ENCODE measurements at regions not wholly inside any gene's neighbourhood (a gene's known extent, or its start where the extent isn't known, plus 50 kb on each side); places are given as distances from the start of the nearest gene placed in this dataset.

- DNase-seq (ENCODE audit: low spot score): no peak
Measured at GRCh38 chr9:135030566-135031226, 56.8 kb upstream of the OLFM1 start.

GRCh38 chr9:135032041-135032835 lies 55.2 kb upstream of the OLFM1 start:
- no peak for DNase-seq (ENCODE audit: low spot score)

- DNase-seq (ENCODE audit: low spot score): peak; percentile 38
Measured at GRCh38 chr9:135032868-135033460, 54.5 kb upstream of the OLFM1 start.

- DNase-seq (ENCODE audit: low spot score): no peak
Measured at GRCh38 chr9:135033487-135033886, 54.0 kb upstream of the OLFM1 start.

DNA sequence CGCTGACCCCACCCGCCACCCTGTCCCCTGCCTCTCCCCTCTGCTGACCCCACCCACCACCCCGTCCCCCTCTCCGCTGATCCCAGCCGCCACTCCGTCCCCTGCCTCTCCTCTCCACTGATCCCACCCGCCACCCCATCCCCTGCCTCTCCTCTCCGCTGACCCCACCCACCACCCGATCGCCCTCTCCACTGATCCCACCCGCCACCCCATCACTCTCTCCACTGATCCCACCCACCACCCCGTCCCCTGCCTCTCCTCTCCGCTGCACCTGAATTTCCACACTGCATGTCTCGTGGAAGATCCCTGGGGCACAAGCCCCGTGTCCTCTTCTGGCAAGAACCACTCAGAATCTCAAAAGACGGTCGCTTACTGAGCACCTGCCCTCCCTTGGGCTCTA lies 53.4 kb upstream of the OLFM1 start:
- DNase-seq (ENCODE audit: low spot score): no peak

DNA sequence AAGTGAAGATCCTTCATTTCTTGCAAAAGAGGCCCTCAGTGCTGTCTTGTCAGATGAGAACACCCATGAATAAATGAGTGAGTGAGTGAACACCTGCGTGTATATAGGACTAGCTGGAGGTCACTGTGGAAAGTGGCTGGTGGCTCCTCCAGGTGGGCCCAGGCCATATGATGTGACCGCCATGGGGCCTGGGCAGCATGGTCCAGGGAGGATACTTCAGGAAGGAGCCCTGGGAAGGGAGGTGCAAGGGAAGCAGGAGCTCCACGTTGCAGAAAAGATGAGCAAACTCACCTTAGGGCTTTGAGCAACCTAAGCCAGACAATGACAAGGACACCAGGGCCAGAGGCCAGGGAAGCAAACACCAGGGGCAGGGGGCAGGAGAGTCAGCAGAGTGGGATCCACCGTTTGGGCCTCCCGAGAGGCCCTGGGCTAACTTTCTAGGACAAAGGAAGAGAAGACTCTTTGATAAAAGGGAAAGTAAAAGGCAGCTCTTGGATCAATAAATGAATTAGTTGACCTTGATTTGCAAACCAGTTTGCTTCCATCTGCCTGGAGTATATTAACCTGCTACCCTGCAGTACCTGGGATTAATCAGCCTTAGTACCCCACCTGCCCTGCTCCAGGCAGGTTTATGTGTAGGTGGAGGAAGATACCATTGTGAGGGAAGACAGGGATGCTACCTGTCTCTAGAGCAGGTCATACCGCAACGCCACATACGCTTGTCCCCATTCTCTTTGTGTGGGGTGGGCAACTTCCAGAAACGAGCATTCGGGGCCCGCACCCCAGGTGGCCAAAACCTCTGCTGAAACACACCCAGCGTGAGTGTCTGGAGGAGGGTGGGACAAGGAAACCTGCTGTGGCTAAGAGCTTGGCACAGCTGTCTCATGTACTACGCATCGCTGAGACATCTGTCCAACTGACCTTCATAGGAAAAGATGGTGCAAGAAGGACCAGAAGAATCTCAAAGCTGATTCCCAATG lies 51.4 kb upstream of the OLFM1 start:
- DNase-seq (ENCODE audit: low spot score): no peak

- DNase-seq (ENCODE audit: low spot score): peak; percentile 32
Measured at GRCh38 chr9:135036861-135037465, 50.5 kb upstream of the OLFM1 start.

DNA sequence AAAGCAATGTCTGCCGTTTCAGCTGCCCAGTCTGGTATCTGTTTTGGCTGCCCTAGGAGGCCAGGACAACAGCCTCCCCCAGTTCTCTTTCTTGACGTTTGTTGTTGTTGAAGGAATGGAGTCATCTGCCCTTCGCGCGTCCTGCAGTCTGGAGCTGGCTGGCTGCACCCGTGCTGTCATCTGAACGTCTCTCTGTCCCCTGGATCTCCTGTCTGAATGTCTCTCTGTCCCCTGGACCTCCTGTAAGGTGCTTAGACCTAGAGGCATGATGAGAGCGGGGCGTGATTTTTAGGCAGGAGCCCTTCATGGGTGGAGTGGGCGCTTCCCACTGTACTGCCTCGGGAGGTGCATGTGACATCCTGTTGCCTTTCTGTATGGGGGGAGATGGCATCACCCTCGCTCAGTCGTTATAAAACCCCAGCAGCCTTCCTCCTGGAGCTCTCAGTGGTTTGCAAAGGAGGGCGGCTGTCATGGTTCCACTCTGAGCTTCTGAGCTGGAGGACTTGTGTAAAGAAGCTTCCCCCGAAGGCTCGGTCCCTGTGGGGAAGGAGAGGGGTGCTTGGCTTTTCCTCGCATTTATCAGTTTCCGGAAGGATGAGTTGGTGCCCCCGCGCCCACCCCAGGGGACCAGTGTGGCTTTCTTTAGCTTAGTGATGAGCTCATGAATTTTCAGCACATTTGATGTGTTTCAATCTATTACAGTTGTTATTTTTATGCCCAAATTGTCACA lies 49.8 kb upstream of the OLFM1 start:
- DNase-seq (ENCODE audit: low spot score): peak; percentile 29

All from ecto neural progenitor cell (in vitro differentiated cells).